Esophagus squamous epithelium (tissue), 4 donors: ENCODE measurements at regions not wholly inside any gene's neighbourhood (a gene's known extent, or its start where the extent isn't known, plus 50 kb on each side); places are given as distances from the start of the nearest gene placed in this dataset.

ENCODE experiments used
- POLR2A ChIP-seq, 4 donors: fragments of 450-650 bp; IDR thresholded peaks; one replicate each; pipeline ENCODE4 v1.6.1; 2017; ENCODE audit warnings: antibody characterized with exemption in 4 of 4, mild to moderate bottlenecking in 4 of 4, moderate library complexity in 3 of 4
- TF ChIP-seq, protein P1 (sequence below), 6 experiments: fragments of 450-650 bp in 4 of 6; fragments of 200-600 bp in 2 of 6; sonication (generic) in 2 of 6; IDR thresholded peaks; one replicate each; pipeline ENCODE4 v1.5.1; 2016 to 2019; ENCODE audit warnings: antibody characterized with exemption in 6 of 6, mild to moderate bottlenecking in 4 of 6, moderate library complexity in 4 of 6

DNA sequence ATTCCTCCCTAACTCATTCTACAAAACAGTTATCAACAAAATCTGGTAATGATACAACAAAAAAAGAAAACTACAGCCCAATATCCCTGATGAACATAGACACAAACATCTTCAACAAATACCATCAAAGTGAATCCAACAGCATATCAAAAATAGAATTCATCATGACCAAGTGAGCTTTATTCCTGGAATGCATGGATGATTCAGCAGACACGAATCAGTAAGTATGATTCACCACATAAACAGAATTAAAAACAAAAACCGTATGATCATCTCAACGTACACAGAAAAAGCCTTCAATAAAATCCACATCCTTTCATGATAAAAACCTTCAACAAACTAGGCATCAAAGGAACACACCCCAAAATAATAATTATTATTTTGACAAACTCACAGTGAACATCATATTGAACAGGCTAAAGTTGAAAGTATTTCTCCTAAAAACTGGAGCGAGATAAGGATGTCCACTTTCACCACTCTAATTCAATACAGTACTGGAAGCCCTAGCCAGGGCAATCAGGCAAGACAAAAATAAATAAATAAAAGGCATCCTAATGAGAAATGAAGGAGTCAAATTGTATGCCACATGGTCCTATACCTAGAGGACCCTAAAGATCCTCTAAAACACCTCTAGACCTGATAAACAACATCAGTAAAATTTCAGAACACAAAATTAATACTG, 305.1 kb upstream of the RGMB start:
- TF ChIP-seq, protein P1, sequence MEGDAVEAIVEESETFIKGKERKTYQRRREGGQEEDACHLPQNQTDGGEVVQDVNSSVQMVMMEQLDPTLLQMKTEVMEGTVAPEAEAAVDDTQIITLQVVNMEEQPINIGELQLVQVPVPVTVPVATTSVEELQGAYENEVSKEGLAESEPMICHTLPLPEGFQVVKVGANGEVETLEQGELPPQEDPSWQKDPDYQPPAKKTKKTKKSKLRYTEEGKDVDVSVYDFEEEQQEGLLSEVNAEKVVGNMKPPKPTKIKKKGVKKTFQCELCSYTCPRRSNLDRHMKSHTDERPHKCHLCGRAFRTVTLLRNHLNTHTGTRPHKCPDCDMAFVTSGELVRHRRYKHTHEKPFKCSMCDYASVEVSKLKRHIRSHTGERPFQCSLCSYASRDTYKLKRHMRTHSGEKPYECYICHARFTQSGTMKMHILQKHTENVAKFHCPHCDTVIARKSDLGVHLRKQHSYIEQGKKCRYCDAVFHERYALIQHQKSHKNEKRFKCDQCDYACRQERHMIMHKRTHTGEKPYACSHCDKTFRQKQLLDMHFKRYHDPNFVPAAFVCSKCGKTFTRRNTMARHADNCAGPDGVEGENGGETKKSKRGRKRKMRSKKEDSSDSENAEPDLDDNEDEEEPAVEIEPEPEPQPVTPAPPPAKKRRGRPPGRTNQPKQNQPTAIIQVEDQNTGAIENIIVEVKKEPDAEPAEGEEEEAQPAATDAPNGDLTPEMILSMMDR (IDR thresholded peaks at IDR 0.05) = no peak
- TF ChIP-seq POLR2A (IDR thresholded peaks at IDR 0.05) = no peak
